Left renal pelvis (tissue), 4 donors: ENCODE measurements at regions not wholly inside any gene's neighbourhood (a gene's known extent, or its start where the extent isn't known, plus 50 kb on each side); places are given as distances from the start of the nearest gene placed in this dataset.
"Not testable (repeated sequence)": the region's sequence is repeated elsewhere in the genome, so short reads cannot be mapped to it uniquely, and the experiment has no call there.

Experiments used
- DNase-seq, 4 donors: peaks; one replicate each; pipeline ENCODE4 v3.0.0-alpha.2; 2013; ENCODE audit warnings: low read depth in 4 of 4, low spot score in 3 of 4

- no peak for DNase-seq
Observed at GRCh38 chr13:78100486-78100885, 181.9 kb upstream of the EDNRB start.

GRCh38 chr13:78098249-78098648 is 179.6 kb upstream of the EDNRB start:
- DNase-seq, result no peak

DNA sequence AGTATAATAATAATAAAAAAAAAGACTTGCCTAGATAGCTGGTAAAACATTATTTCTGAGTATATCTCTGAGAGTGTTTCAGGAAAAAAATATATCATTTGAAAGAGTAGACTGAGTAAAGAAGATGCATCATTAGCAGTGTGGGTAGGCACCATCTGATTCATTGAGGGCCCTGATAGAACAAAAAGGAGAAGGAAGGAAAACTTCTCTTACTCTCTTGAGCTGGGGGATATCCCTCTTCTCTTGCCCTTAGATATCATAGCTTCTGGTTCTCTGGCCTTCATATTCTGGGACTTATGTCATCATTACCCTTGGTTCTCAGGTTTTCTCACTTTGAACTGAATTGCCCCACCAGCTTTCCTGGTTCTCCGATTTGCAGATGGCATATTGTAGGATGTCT is 177.6 kb upstream of the EDNRB start:
- DNase-seq, result no peak

DNA sequence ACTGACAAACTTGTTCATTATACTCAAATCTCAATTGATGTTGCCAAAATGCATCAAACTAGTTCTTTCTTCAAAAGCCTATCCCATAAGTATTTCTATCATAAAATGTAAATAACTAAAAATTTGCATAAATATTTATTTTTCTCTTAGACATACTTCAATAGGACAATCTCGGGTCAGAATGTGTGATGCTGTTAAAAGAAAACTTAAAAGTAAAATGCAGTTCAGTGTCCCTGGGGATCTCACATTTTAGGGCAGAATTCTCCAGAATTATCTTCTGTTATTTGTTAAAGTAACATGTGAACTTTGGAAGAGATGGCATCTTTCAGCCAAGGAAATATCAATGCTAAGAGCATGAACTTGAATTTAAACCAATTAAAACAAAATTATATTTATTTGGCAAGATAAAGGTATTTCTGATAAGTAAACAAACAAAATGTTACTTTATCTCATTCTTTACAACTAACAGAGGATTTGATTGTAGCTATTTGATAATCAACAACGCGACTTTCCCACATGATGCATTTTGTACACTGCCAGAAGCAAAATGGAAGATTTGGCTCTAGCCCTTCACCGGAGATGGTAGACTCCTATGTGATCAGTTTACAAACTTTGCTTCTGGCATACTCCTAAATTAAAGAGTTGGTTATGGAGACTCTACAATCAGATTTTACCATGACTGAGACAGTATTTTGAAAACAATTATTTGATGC is 169.5 kb upstream of the EDNRB start:
- DNase-seq, result no peak

- no peak for DNase-seq
Observed at GRCh38 chr13:78085434-78086225, 167.0 kb upstream of the EDNRB start.

- DNase-seq, result no peak
Observed at GRCh38 chr13:78084401-78084800, 165.8 kb upstream of the EDNRB start.

GRCh38 chr13:78078168-78078567 is 159.5 kb upstream of the EDNRB start:
- DNase-seq, result no peak

GRCh38 chr13:78067290-78067689 is 148.7 kb upstream of the EDNRB start:
- DNase-seq, result no peak

DNA sequence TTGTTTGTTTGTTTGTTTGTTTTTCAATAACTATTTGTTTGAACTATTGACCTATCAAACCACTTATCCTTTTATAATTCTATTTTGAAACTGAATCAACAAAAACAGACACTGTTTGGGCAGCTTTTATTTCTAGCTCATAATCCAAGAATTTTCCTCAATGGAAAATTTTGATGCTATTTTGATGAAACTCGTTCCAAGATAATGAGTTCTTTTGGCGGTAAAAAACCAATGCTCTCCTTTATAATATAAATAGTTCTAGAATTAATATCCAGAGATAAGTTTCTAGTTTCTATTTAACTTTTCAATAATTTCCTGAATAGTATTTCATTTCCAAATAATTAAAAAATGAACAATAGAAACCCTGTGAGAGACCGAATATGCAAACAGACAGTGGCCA is 146.5 kb upstream of the EDNRB start:
- no peak for DNase-seq

GRCh38 chr13:78061806-78062205 is 143.2 kb upstream of the EDNRB start:
- DNase-seq, result no peak

DNA sequence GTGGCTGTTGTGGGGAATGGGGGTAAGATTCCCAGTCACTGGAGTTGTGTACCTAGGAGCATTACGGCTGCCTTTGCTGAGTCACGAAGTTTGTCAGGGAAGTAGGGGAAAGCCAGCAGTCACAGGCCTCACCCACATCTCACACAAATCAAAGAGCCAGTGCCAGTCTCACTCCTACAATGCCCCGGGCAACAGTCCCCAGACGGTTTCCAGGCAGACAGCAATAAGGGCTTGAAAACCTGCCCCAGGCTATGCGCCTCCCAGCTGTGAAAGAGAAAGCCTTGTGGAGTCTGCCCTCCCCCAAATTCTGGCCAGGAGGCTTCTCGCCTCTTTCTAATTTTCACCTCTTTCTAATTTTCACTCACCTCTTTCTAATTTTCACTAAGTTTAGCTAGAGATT is 142.3 kb upstream of the EDNRB start:
- no peak for DNase-seq

DNA sequence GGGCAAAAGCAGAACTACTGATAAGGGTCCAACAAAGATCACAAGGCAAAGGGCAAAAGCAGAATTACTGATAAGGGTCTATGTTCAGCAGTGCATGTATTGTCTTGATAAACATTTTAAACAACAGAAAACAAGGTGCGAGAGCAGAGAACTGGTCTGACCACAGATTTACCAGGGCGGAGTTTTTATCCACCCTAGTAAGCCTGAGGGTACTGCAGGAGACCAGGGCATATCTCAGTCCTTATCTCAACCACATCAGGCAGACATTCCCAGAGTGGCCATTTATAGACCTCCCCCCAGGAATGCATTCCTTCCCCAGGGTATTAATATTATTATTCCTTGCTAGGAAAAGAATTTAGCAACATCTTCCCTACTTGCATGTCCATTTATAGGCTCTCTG is 138.2 kb upstream of the EDNRB start:
- DNase-seq, result not testable (repeated sequence)

- DNase-seq, result no peak
Observed at GRCh38 chr13:78054157-78054556, 135.5 kb upstream of the EDNRB start.

GRCh38 chr13:78047151-78047550 is 128.5 kb upstream of the EDNRB start:
- no peak for DNase-seq

- DNase-seq, result no peak
Observed at GRCh38 chr13:78046331-78046730, 127.7 kb upstream of the EDNRB start.

DNA sequence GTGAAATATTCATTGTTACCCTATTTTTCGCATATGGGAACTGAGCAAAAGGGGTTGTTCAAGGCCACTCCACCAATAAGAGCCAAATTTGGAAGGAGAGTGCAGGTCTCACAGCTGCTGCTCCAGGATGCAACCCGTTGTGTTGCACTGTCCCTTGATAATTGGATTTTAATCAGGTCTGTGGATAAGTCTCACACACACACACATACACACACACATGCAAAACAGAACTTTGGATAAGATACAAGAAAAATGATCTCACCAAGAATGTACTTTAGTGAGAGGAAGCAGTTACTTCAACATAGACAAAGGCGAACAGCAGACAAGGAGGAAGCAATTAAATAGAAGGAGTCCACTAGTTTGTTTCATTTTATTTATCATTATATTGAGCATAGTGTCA is 127.3 kb upstream of the EDNRB start:
- DNase-seq, result no peak

GRCh38 chr13:78041366-78041765 is 122.7 kb upstream of the EDNRB start:
- DNase-seq, result not testable (repeated sequence)

- no peak for DNase-seq
Observed at GRCh38 chr13:78040205-78040830, 121.7 kb upstream of the EDNRB start.

DNA sequence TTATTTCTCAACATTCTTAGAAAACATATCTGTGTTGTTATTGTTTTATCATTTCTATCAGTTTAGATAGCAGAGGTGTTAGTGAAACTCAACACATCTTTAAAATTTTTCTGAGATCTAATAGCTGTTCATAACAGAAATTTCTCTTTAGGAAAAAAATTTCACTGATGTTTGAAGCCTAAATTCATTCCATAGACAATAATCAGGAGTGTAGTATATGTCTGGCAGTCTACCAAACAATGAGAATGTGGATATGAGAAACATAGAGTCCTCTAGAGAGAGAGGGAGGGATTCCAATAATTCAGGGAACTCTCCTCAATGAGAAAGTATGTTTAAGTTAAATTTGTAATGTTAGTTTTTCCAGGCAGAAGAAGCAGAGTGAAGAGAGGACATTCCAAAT is 118.2 kb upstream of the EDNRB start:
- no peak for DNase-seq

DNA sequence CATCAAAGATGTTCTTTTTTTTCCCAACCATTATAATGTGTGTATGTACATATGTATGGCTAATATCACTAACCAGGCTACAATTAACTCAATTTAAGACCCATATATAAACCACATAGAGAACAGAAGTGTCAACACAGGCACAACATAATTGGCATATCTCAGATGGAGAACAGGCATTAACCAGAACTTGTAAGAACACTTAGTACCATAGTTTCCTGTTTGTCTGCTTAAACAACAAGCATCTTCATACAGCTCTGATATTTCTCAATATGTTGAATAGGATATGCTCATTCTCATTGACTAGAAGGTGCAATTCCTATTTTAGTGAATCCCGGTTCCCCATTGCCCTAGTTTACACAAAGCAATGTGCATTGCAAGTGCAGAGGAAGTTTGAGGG is 116.9 kb upstream of the EDNRB start:
- no peak for DNase-seq

GRCh38 chr13:78033509-78033908 is 114.9 kb upstream of the EDNRB start:
- DNase-seq, result no peak

DNA sequence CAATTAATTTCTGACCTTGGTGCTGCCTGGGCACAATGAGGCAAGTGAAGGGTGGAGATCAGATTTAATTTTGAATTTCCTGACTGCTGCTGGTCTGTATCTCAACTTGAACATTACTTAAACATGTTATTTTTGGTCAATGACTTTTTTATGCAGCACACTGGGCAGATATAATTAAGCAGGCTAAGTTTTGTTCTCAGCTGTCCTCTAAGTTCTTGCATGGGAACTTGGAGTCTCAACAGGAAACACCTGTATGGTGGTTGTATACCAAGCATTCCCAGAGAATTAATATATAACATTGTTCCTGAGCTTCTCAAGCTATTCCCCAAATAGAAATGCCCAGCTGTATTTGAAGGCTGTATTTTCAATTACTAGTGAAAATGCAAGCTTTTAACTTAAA is 113.5 kb upstream of the EDNRB start:
- DNase-seq, result no peak
